Central memory CD8-positive, alpha-beta T cell (primary cell): ENCODE measurements at regions not wholly inside any gene's neighbourhood (a gene's known extent, or its start where the extent isn't known, plus 50 kb on each side); places are given as distances from the start of the nearest gene placed in this dataset.
"Not testable (repeated sequence)": the region's sequence is repeated elsewhere in the genome, so short reads cannot be mapped to it uniquely, and the experiment has no call there.

Experiments used
- ATAC-seq: fragments of 150-1000 bp; cut with Tn5 transposase; replicated peaks from 2 replicates; pipeline ENCODE4 v1.10.0; 2022; ENCODE audit warnings: mild to moderate bottlenecking, moderate FRiP score, moderate number of reproducible peaks; ENCODE audit not compliant: poor library complexity, severe bottlenecking; ENCODE audit errors: extremely low read depth
- DNase-seq, 2 donors: peaks; one replicate each; pipeline ENCODE4 v3.0.0; 2021; ENCODE audit warnings: low spot score in 2 of 2
- H3K27ac Mint-ChIP-seq: one replicate; pipeline ENCODE4 v1.8.0; 2022; ENCODE audit warnings: low read depth, mild to moderate bottlenecking, moderate library complexity, mixed read lengths
- H3K27me3 Mint-ChIP-seq: one replicate; pipeline ENCODE4 v1.8.0; 2022; ENCODE audit warnings: mixed read lengths
- H3K36me3 Mint-ChIP-seq: one replicate; pipeline ENCODE4 v1.8.0; 2022; ENCODE audit warnings: mild to moderate bottlenecking, moderate library complexity, mixed read lengths; ENCODE audit not compliant: insufficient read depth
- H3K4me1 Mint-ChIP-seq: one replicate; pipeline ENCODE4 v1.8.0; 2022; ENCODE audit warnings: mixed read lengths
- H3K4me3 Mint-ChIP-seq: one replicate; pipeline ENCODE4 v1.8.0; 2022; ENCODE audit warnings: mild to moderate bottlenecking, moderate library complexity, mixed read lengths
- H3K9me3 Mint-ChIP-seq: one replicate; pipeline ENCODE4 v1.8.0; 2022; ENCODE audit warnings: mixed read lengths

DNA sequence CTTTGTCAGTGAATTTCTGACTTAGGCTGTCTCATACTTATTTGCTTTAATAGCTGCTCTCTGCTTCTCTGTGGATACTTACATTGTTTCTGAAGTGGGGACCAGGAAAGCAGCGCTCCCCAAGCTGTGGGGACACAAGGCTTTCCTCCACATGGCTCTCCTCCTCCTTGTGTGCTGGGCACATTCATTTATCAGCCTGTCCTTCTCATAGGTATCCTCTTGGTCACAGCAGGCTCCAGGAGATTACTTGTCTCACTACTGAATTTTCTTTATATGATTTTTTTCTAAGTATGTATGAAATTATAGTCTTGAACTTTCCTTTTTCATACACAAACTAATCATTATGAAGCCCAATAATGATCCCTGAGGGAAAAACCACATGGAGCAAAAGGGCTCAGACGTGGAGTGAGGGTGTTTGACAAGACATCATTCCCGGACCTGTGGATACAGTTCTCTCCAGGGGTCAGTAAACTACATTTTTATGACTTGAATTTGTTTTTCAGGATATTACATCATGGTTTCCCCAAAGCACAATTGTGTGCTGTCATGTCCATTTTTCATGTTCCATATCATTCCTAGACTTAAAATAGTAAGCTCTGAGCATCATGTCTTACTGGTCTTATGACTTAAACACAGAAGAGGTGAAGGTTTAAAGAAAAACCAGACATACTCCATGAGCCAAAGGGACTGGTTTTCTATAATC lies 234.5 kb downstream of the PCSK1 start:
- no peaks in the 10 kb centered on the region for H3K36me3 Mint-ChIP-seq
- H3K27ac Mint-ChIP-seq, result no peak overlapping the region
- peaks cover 20% of the 10 kb centered on the region for H3K27me3 Mint-ChIP-seq
- no peaks in the 10 kb centered on the region for H3K9me3 Mint-ChIP-seq
- no peak for DNase-seq
- no peak for ATAC-seq
- no peak overlapping the region for H3K4me3 Mint-ChIP-seq
- peaks cover 5% of the 10 kb centered on the region for H3K4me1 Mint-ChIP-seq

DNA sequence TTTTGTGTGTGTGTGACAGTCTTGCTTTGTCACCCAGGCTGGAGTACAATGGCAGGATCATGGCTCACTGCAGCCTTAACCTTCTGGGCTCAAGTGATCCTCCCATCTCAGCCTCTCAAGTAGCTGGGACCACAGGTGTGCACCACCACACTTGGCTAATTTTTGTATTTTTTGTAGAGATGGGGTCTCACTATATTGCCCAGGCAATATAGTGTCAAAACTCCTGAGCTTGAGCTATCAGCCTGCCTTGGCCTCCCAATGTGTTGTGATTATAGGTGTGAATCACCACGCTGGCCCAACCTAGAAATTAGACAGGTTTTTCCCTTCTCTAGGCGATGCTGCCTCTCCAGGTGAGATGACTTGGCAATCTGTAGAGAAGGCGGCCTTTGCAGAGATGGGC lies 235.3 kb downstream of the PCSK1 start:
- not testable (repeated sequence) for H3K27ac Mint-ChIP-seq, ATAC-seq, H3K36me3 Mint-ChIP-seq, DNase-seq, H3K9me3 Mint-ChIP-seq, H3K4me1 Mint-ChIP-seq, H3K4me3 Mint-ChIP-seq
- H3K27me3 Mint-ChIP-seq, result peaks cover 20% of the 10 kb centered on the region

DNA sequence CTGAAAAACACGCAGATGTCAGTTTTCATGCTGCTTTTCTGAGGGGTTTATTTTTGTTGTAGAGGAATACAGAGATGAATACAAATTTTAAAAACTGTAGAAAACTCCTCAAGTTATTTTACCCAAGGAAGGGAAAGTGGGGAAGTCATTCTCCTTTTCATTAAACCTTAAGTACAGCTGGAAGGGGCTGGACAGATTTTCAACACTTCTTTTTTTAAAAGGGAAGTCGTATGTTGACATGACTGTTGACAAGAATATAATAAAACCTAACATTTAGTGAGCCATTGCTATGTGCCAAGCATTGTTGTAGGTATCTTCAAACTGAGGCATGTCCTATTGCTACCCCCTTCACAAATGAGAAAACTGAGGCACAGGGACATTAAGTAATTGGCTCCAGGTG lies 235.7 kb upstream of the ELL2 start:
- H3K4me3 Mint-ChIP-seq, result no peak overlapping the region
- H3K4me1 Mint-ChIP-seq, result peaks cover 6% of the 10 kb centered on the region
- no peak overlapping the region for H3K27ac Mint-ChIP-seq
- peaks cover 20% of the 10 kb centered on the region for H3K27me3 Mint-ChIP-seq
- no peak for DNase-seq
- H3K36me3 Mint-ChIP-seq, result no peaks in the 10 kb centered on the region
- ATAC-seq, result no peak
- H3K9me3 Mint-ChIP-seq, result no peaks in the 10 kb centered on the region

DNA sequence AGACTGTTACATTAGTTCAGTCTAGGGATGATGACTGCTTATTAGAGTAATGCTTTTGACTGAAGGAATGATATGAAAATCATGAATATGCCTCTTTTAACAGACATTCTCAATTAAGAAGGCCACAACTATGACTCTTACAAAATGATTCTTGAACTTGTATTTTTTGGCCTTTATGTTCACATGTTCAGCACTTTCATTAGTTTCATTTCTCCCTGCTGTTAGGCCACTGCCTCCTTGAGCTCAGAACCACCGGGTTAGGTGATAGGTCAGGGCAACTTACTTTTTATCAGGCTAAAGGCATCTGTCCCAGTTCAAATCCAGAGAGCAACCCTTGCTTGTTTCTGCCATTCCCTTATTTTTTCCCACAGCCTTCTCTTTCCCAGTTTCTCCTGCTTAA lies 235.2 kb upstream of the ELL2 start:
- no peaks in the 10 kb centered on the region for H3K9me3 Mint-ChIP-seq
- peaks cover 6% of the 10 kb centered on the region for H3K4me1 Mint-ChIP-seq
- no peak overlapping the region for H3K27ac Mint-ChIP-seq
- DNase-seq (no peak), ATAC-seq (no peak)
- no peak overlapping the region for H3K4me3 Mint-ChIP-seq
- no peaks in the 10 kb centered on the region for H3K36me3 Mint-ChIP-seq
- H3K27me3 Mint-ChIP-seq, result peaks cover 20% of the 10 kb centered on the region

DNA sequence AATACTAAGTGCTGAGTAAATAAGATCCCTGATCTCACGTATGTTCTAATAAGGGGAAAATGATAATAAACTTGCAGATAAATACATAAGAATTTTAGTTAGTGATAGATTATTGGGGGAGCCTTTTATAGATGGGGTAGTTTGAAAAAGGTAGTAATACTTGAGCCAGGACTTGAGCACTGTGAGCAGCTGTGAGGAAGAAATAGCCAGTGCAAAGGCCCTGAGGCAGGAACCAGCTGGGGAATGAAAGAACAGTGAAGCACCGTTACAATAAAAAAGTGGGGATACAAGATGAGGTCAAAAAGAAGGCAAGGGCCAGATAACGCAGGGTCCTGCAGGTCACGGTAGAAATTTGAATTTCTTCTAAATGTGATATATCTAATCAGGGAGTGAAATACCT lies 234.8 kb upstream of the ELL2 start:
- DNase-seq (no peak), ATAC-seq (no peak)
- H3K9me3 Mint-ChIP-seq, result no peaks in the 10 kb centered on the region
- peaks cover 6% of the 10 kb centered on the region for H3K4me1 Mint-ChIP-seq
- H3K36me3 Mint-ChIP-seq, result no peaks in the 10 kb centered on the region
- peaks cover 20% of the 10 kb centered on the region for H3K27me3 Mint-ChIP-seq
- no peak overlapping the region for H3K4me3 Mint-ChIP-seq
- no peak overlapping the region for H3K27ac Mint-ChIP-seq

DNA sequence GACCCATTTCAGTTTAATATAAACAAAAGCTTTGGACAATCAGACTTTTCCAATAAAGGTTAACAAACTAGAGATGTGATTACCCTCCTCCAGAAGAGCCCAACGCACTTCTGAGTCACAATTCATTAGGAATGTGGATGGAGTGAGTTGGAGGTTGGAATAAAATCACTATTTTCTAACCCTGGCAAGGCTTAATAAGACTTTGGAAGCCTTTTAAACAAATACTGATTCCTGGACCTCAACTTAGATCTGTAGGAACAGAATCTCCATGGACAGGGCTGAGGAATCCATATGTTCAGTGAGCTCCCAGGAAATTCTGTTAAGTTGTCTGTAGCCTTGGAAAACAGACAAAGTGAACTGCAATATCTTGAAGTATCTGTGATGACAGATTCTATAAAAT lies 233.5 kb upstream of the ELL2 start:
- ATAC-seq (no peak), DNase-seq (no peak)
- H3K4me1 Mint-ChIP-seq, result peaks cover 6% of the 10 kb centered on the region
- H3K27ac Mint-ChIP-seq, result no peak overlapping the region
- peaks cover 31% of the 10 kb centered on the region for H3K27me3 Mint-ChIP-seq
- no peak overlapping the region for H3K4me3 Mint-ChIP-seq
- no peaks in the 10 kb centered on the region for H3K9me3 Mint-ChIP-seq
- H3K36me3 Mint-ChIP-seq, result no peaks in the 10 kb centered on the region

DNA sequence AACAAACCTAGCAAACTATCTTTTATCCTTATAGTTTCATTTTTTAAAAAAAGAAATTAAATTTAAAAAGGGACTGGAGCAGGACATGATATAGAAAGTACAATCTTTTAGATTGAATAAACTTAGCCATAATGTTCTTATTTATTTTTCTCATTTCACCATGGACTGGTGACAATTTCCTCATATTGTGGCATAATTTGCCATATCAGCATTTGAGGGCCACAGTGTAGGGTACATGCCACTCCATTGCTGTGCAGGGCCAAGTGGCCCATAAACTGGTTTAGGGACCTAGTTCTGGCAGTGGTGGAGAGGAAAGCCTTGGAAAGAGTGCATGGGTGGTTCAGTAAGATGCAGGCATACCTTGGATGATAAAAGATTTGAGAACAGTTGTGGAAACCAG lies 232.9 kb upstream of the ELL2 start:
- Mint-ChIP-seq H3K36me3 (no peaks in the 10 kb centered on the region), H3K4me1 (peaks cover 6% of the 10 kb centered on the region), H3K4me3 (no peak overlapping the region), H3K9me3 (no peaks in the 10 kb centered on the region), H3K27me3 (peaks cover 36% of the 10 kb centered on the region), H3K27ac (no peak overlapping the region)
- ATAC-seq, result no peak
- no peak for DNase-seq

DNA sequence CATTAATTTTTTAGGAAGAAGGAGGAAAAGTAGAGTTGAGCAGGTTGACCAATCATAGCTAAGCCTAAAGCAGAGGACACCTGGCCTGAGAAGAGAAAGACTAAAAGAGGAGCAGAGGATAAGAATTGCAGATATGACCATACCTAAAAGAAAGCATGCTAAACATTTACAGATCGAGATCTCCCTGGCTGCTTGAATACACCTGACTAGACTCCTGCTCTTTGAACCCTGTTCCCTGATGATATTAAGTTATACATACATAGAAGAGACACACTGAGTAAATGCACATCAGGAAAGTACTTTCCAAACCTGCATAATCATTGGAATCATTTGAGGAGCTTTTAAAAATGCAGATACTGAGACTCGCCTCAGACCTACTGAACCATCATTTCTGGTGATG lies 232.3 kb upstream of the ELL2 start:
- Mint-ChIP-seq H3K27me3 (peaks cover 36% of the 10 kb centered on the region), H3K27ac (peak overlapping the region; percentile 36), H3K4me1 (peaks cover 6% of the 10 kb centered on the region), H3K36me3 (no peaks in the 10 kb centered on the region), H3K9me3 (no peaks in the 10 kb centered on the region), H3K4me3 (no peak overlapping the region)
- ATAC-seq, result no peak
- no peak for DNase-seq

DNA sequence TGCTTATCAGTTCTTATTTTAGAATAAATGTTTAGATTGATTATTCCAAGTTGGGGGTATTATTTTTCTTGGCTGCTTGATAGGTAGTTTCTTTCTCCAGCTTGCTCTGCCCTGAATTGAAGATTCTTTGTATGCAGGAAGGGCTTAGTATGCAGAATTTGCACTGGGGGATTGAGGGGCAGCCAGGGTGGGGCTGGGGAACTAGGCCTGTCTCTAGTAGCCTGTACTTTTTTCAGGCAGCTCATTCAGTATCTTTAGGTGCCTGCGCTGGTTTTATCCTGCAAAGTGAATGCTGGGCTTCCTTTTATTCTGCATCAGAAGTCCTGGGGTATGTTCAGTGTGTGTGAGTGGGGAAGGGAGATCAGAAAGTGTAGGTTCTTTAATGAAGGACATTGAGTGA lies 228.3 kb upstream of the ELL2 start:
- no peaks in the 10 kb centered on the region for H3K9me3 Mint-ChIP-seq
- peaks cover 6% of the 10 kb centered on the region for H3K4me1 Mint-ChIP-seq
- H3K27ac Mint-ChIP-seq, result no peak overlapping the region
- no peak overlapping the region for H3K4me3 Mint-ChIP-seq
- DNase-seq, result no peak
- H3K27me3 Mint-ChIP-seq, result peaks cover 26% of the 10 kb centered on the region
- no peak for ATAC-seq
- H3K36me3 Mint-ChIP-seq, result no peaks in the 10 kb centered on the region

DNA sequence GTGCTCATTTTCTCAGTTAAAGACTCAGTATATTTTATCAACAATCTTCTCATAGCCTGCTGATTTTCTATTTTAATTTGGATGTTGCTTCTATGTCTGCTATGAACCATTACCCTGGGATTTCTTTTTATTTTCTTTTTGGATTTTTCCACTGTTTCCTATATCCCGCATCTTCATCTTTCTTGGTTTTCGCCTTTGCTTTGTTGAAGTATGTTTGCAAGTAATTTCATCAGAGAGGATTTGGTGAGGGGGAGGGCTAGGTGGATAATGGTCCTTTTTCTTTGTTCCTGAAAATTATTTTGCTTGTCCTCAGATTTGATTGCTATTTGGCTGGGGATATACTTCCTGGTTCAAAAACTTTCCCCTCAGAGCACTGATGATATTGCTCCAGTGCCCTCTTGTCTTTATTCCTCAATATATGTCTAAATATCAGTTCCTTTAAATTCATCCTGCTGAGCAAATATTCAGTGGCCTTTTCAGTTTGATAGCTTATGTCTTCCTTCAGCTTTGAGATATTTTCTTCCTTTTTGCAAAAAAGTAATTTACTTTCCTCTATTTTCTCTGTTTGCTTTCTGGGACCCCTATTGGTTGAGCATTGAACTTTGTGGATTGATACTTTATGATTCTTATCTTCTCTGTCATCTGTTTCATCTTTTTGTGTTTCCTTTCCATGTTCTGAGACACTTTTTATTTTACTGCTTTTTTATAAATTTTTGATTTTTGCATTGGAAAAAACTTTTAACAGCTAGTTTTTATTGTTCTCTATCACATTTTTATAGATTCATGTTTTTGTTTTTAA lies 227.6 kb upstream of the ELL2 start:
- ATAC-seq (no peak), DNase-seq (no peak)

DNA sequence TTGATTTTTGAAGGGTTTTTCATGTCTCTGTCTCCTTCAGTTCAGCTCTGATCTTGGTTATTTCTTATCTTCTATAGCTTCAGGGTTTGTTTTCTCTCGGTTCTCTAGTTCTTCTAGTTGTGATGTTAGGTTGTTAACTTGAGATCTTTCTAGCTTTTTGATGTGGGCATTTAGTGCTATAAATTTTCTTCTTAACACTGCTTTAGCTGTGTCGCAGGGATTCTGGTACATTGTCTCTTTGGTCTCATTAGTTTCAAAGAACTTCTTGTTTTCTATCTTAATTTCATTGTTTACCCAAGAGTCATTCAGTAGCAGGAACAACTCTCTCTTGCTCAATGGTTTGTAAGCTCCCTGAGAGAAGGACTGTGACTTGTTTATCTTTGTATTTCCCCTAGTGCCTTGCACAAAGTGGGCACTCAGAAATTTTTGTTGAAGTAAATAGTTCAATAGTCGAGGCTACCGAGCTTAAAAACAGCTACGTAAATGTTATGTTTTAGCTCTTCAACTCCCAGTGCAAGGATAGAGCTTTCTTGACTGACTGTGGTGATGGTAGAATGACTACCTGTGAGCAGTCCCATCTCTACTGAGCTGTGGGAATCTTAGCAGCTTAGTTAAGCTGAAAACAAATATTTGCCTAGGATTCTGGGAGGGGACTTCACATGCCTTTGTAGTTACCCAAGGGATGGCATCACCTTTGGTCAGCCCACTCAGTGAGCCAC lies 225.8 kb upstream of the ELL2 start:
- no peaks in the 10 kb centered on the region for H3K4me1 Mint-ChIP-seq
- no peaks in the 10 kb centered on the region for H3K36me3 Mint-ChIP-seq
- DNase-seq, result no peak
- ATAC-seq, result no peak
- H3K4me3 Mint-ChIP-seq, result no peak overlapping the region
- H3K9me3 Mint-ChIP-seq, result no peaks in the 10 kb centered on the region
- peaks cover 26% of the 10 kb centered on the region for H3K27me3 Mint-ChIP-seq
- H3K27ac Mint-ChIP-seq, result no peak overlapping the region

More for the DNA sequence above, 227.6 kb upstream of the ELL2 start:
- Mint-ChIP-seq H3K36me3 (no peaks in the 10 kb centered on the region), H3K4me3 (no peak overlapping the region), H3K4me1 (peaks cover 6% of the 10 kb centered on the region), H3K27me3 (peaks cover 26% of the 10 kb centered on the region), H3K9me3 (no peaks in the 10 kb centered on the region), H3K27ac (no peak overlapping the region)

DNA sequence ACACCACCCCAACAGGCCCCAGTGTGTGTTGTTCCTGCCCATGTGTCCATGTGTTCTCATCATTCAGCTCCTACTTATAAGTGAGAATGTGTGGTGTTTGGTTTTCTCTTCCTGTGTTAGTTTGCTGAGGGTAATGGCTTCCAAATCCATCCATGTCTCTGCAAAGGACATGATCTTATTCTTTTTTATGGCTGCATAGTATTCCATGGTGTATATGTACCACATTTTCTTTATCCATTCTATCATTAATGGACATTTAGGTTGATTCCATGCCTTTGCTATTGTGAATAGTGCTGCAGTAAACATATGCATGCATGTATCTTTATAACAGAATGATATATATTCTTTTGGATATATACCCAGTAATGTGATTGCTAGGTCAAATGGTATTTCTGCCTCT lies 222.9 kb upstream of the ELL2 start:
- not testable (repeated sequence) for H3K4me3 Mint-ChIP-seq, H3K36me3 Mint-ChIP-seq, H3K4me1 Mint-ChIP-seq, ATAC-seq, H3K27ac Mint-ChIP-seq, DNase-seq, H3K9me3 Mint-ChIP-seq
- peaks cover 10% of the 10 kb centered on the region for H3K27me3 Mint-ChIP-seq
